ENCODE measurements at regions not wholly inside any gene's neighbourhood (a gene's known extent, or its start where the extent isn't known, plus 50 kb on each side); places are given as distances from the start of the nearest gene placed in this dataset.

DNA sequence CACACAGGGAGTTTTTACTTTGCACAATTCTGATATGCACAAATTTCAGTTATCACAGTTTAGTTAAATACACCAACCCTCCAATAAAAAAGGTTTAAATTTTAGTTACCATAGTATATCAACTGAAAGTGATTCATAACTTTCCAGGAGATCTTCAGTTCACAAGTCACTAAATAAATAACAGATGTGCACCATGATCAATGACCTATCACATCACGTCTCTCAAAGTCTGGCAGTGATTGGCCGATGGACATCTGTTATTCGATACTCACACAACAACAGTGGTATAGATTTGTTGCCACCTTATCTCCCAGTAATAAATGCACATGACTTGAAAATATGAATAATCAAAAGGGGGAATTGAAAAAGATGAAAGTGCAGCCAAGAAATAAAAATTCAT lies 66.8 kb upstream of the PTCHD4 start:
- Mint-ChIP-seq H3K27me3 (ENCODE audit: low read depth) (peaks cover 5% of the 10 kb centered on the region), H3K4me3 (ENCODE audit: unreplicated experiment) (no peak overlapping the region), H3K4me1 (ENCODE audit: low read depth) (no peaks in the 10 kb centered on the region), H3K36me3 (ENCODE audit: low read depth) (no peaks in the 10 kb centered on the region), H3K9me3 (ENCODE audit: low read depth) (no peaks in the 10 kb centered on the region), H3K27ac (ENCODE audit: unreplicated experiment) (no peak overlapping the region)
- DNase-seq (ENCODE audit: low spot score), result no peak
- TF ChIP-seq, protein P1, sequence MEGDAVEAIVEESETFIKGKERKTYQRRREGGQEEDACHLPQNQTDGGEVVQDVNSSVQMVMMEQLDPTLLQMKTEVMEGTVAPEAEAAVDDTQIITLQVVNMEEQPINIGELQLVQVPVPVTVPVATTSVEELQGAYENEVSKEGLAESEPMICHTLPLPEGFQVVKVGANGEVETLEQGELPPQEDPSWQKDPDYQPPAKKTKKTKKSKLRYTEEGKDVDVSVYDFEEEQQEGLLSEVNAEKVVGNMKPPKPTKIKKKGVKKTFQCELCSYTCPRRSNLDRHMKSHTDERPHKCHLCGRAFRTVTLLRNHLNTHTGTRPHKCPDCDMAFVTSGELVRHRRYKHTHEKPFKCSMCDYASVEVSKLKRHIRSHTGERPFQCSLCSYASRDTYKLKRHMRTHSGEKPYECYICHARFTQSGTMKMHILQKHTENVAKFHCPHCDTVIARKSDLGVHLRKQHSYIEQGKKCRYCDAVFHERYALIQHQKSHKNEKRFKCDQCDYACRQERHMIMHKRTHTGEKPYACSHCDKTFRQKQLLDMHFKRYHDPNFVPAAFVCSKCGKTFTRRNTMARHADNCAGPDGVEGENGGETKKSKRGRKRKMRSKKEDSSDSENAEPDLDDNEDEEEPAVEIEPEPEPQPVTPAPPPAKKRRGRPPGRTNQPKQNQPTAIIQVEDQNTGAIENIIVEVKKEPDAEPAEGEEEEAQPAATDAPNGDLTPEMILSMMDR (IDR thresholded peaks at IDR 0.05), result no peak

DNA sequence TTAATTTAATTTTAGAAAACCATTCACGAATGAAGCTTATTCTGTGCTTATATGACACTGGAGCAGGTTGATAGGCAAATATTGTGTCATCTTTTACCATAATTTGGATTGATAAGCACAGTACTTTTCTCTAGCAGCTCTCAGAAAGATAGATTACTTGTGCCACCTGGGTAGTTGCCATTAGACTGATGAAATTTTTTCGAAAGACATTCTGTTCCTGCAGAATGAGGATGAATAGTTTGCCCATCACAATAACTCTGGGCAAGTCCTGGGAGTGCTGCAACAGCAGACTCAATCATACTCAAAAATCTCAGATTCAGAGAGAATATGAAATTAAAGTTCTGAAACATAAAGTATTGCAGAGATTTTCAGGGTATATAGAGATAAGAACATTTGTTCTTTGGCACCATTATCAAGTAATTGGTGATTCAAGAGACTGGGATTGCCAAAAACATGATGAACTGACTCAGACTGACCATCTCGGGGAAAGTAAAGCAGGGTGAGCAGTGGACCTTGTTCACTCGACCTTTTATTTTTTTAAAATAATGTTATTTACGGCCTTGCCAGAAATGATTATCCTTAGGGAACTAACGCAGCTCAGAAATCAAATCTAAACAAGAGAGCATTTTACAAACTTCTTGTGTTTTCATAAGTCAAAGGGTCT lies 65.8 kb upstream of the PTCHD4 start:
- Mint-ChIP-seq H3K27me3 (ENCODE audit: low read depth) (peaks cover 2% of the 10 kb centered on the region), H3K36me3 (ENCODE audit: low read depth) (no peaks in the 10 kb centered on the region), H3K9me3 (ENCODE audit: low read depth) (no peaks in the 10 kb centered on the region), H3K4me1 (ENCODE audit: low read depth) (no peaks in the 10 kb centered on the region), H3K4me3 (ENCODE audit: unreplicated experiment) (no peak overlapping the region), H3K27ac (ENCODE audit: unreplicated experiment) (no peak overlapping the region)
- TF ChIP-seq, protein P1 (IDR thresholded peaks at IDR 0.05), result no peak
- DNase-seq (ENCODE audit: low spot score), result no peak

DNA sequence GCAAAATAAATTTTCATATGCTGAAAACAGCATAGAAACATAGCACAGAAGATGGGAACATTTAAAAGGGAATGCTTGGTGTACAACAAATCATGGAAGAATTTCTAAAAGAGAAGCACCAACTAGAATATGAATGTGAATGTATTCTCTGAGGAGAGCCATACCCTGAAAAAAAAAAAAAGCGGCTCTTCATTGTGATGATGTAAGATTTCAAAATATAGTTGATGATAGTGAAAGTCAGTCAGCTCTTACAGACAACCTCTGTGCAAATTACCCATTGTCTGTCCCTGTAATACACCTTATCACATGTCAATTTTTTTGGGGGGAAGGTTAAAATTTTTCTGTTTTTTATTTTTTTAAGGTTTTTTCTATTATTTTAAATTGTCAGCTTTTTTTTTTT lies 58.6 kb upstream of the PTCHD4 start:
- TF ChIP-seq, protein P1 (IDR thresholded peaks at IDR 0.05), result no peak
- H3K36me3 Mint-ChIP-seq (ENCODE audit: low read depth), result no peaks in the 10 kb centered on the region
- H3K27me3 Mint-ChIP-seq (ENCODE audit: low read depth), result no peaks in the 10 kb centered on the region
- H3K9me3 Mint-ChIP-seq (ENCODE audit: low read depth), result no peaks in the 10 kb centered on the region
- no peak for DNase-seq (ENCODE audit: low spot score)
- no peak overlapping the region for H3K4me3 Mint-ChIP-seq (ENCODE audit: unreplicated experiment)
- no peak overlapping the region for H3K27ac Mint-ChIP-seq (ENCODE audit: unreplicated experiment)
- no peaks in the 10 kb centered on the region for H3K4me1 Mint-ChIP-seq (ENCODE audit: low read depth)

All from chondrocyte (in vitro differentiated cells).